Neural cell (in vitro differentiated cells): ENCODE measurements at regions not wholly inside any gene's neighbourhood (a gene's known extent, or its start where the extent isn't known, plus 50 kb on each side); places are given as distances from the start of the nearest gene placed in this dataset.

Source experiments
- H2AFZ ChIP-seq: fragments of 200-600, 300-800 bp; sonication (generic), shearing (Covaris generic); 2 replicates; pipeline ENCODE4 v1.6.0; 2014; ENCODE audit warnings: low read depth, mild to moderate bottlenecking, antibody characterized with exemption, low read length, moderate library complexity
- H3F3A ChIP-seq: fragments of 200-600 bp; shearing (Covaris generic); 2 replicates; pipeline ENCODE4 v1.6.1; 2016; ENCODE audit warnings: mild to moderate bottlenecking, moderate library complexity, mixed read lengths, antibody characterized with exemption, low read length; ENCODE audit not compliant: insufficient read depth, poor library complexity, severe bottlenecking
- H3K27ac ChIP-seq: fragments of 200-600, 300-800 bp; sonication (generic), shearing (Covaris generic); 2 replicates; pipeline ENCODE4 v1.5.1; 2014; ENCODE audit warnings: mild to moderate bottlenecking, low read length, moderate library complexity
- H3K27me3 ChIP-seq: fragments of 300-800, 200-600 bp; sonication (generic), shearing (Covaris generic); 2 replicates; pipeline ENCODE4 v1.6.0; 2014; ENCODE audit warnings: mild to moderate bottlenecking, low read depth, low read length, moderate library complexity; ENCODE audit not compliant: insufficient read depth
- H3K36me3 ChIP-seq: fragments of 300-800, 200-600 bp; sonication (generic), shearing (Covaris generic); 2 replicates; pipeline ENCODE4 v1.5.1; 2014; ENCODE audit warnings: mild to moderate bottlenecking, antibody characterized with exemption, low read length, moderate library complexity; ENCODE audit not compliant: insufficient read depth
- H3K4me2 ChIP-seq: fragments of 300-800, 200-600 bp; sonication (generic), shearing (Covaris generic); 2 replicates; pipeline ENCODE4 v1.6.0; 2014; ENCODE audit warnings: mild to moderate bottlenecking, low read length
- H3K4me3 ChIP-seq: fragments of 300-800, 200-600 bp; sonication (generic), shearing (Covaris generic); 2 replicates; pipeline ENCODE4 v1.5.1; 2014; ENCODE audit warnings: mild to moderate bottlenecking, low read length, moderate library complexity
- H3K79me2 ChIP-seq: fragments of 200-600 bp; shearing (Covaris generic); replicated peaks from 2 replicates; pipeline ENCODE4 v1.6.0; 2014; ENCODE audit warnings: mild to moderate bottlenecking, low read length, moderate library complexity; ENCODE audit not compliant: insufficient read depth
- H3K9ac ChIP-seq: fragments of 300-800, 200-600 bp; sonication (generic), shearing (Covaris generic); 2 replicates; pipeline ENCODE4 v1.6.1; 2016; ENCODE audit warnings: mild to moderate bottlenecking, low read length, mixed read lengths
- H3K9me2 ChIP-seq: fragments of 200-600 bp; shearing (Covaris generic); 2 replicates; pipeline ENCODE4 v1.6.1; 2016; ENCODE audit warnings: mild to moderate bottlenecking, low read length, mixed read lengths; ENCODE audit not compliant: insufficient read depth
- H3K9me3 ChIP-seq: fragments of 200-600, 300-800 bp; sonication (generic), shearing (Covaris generic); 2 replicates; pipeline ENCODE4 v1.6.1; 2016; ENCODE audit warnings: mild to moderate bottlenecking, mixed run types, low read length, moderate library complexity, mixed read lengths
- H4K20me1 ChIP-seq: fragments of 200-600 bp; shearing (Covaris generic); 2 replicates; pipeline ENCODE4 v1.6.1; 2016; ENCODE audit warnings: mild to moderate bottlenecking, mixed run types; ENCODE audit not compliant: insufficient read depth
- EP300 ChIP-seq: fragments of 450-650 bp; conservative IDR thresholded peaks from 2 replicates; pipeline ENCODE4 v1.6.1; 2014; ENCODE audit warnings: antibody characterized with exemption, mild to moderate bottlenecking, moderate library complexity; ENCODE audit not compliant: poor library complexity, severe bottlenecking
- EZH2 ChIP-seq: fragments of 200-600, 300-800 bp; shearing (Covaris generic), sonication (generic); IDR thresholded peaks from 2 replicates; pipeline ENCODE4 v1.6.1; 2014; ENCODE audit warnings: antibody characterized with exemption, low read length, borderline replicate concordance, mild to moderate bottlenecking; ENCODE audit not compliant: insufficient read depth, poor library complexity, severe bottlenecking
- MXI1 ChIP-seq: fragments of 450-650 bp; conservative IDR thresholded peaks from 2 replicates; pipeline ENCODE4 v1.6.1; 2014; ENCODE audit warnings: antibody characterized with exemption, mild to moderate bottlenecking; ENCODE audit not compliant: poor library complexity, severe bottlenecking
- POLR2AphosphoS5 ChIP-seq: IDR thresholded peaks from 2 replicates; pipeline ENCODE4 v1.6.1; 2012
- RAD21 ChIP-seq: fragments of 450-650 bp; conservative IDR thresholded peaks from 2 replicates; pipeline ENCODE4 v1.6.1; 2014; ENCODE audit warnings: antibody characterized with exemption, mild to moderate bottlenecking, moderate library complexity
- SMC3 ChIP-seq: fragments of 450-650 bp; conservative IDR thresholded peaks from 2 replicates; pipeline ENCODE4 v1.6.1; 2014; ENCODE audit warnings: antibody characterized with exemption, mild to moderate bottlenecking, moderate library complexity; ENCODE audit not compliant: poor library complexity
- TAF1 ChIP-seq: IDR thresholded peaks from 2 replicates; pipeline ENCODE4 v1.6.1; 2012; ENCODE audit warnings: low read depth
- TF ChIP-seq, protein P1 (sequence below): fragments of 450-650 bp; IDR thresholded peaks from 2 replicates; pipeline ENCODE4 v1.5.1; 2014; ENCODE audit warnings: antibody characterized with exemption, mild to moderate bottlenecking, moderate library complexity; ENCODE audit not compliant: poor library complexity, severe bottlenecking
- TF ChIP-seq, protein P2 (sequence below): IDR thresholded peaks from 2 replicates; pipeline ENCODE4 v1.6.1; 2012; ENCODE audit warnings: borderline replicate concordance

DNA sequence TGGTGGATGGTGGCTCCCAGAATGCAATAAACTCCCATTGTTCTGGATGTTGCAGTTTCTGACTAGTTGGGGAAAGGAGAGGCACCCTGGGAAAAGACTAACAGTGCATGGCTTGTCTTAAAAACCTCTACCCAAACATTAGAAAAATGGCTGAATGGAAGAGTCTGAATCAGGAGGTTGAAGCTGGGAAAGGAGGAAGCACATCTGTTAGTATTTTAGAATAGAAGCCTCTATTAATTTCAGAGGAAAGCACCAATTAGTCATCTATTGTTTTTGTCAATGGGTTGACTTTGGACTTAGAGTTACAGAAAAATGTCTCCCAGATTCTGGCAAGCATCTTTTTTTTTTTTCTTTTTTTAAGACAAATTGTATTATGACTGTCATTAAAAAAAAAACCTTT lies 56.1 kb upstream of the ELMO1 start:
- no peak overlapping the region for H3K4me3 ChIP-seq
- H3K9ac ChIP-seq = no peak overlapping the region
- no peaks in the 10 kb centered on the region for H3K27me3 ChIP-seq
- H3K4me2 ChIP-seq = no peak overlapping the region
- H3K79me2 ChIP-seq = no peaks in the 10 kb centered on the region
- no peaks in the 10 kb centered on the region for H3K36me3 ChIP-seq
- no peak for TF ChIP-seq MXI1
- no peak for TF ChIP-seq SMC3
- TF ChIP-seq, protein P1, sequence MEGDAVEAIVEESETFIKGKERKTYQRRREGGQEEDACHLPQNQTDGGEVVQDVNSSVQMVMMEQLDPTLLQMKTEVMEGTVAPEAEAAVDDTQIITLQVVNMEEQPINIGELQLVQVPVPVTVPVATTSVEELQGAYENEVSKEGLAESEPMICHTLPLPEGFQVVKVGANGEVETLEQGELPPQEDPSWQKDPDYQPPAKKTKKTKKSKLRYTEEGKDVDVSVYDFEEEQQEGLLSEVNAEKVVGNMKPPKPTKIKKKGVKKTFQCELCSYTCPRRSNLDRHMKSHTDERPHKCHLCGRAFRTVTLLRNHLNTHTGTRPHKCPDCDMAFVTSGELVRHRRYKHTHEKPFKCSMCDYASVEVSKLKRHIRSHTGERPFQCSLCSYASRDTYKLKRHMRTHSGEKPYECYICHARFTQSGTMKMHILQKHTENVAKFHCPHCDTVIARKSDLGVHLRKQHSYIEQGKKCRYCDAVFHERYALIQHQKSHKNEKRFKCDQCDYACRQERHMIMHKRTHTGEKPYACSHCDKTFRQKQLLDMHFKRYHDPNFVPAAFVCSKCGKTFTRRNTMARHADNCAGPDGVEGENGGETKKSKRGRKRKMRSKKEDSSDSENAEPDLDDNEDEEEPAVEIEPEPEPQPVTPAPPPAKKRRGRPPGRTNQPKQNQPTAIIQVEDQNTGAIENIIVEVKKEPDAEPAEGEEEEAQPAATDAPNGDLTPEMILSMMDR = no peak
- no peak for TF ChIP-seq POLR2AphosphoS5
- no peak for TF ChIP-seq EZH2
- TF ChIP-seq, protein P2, sequence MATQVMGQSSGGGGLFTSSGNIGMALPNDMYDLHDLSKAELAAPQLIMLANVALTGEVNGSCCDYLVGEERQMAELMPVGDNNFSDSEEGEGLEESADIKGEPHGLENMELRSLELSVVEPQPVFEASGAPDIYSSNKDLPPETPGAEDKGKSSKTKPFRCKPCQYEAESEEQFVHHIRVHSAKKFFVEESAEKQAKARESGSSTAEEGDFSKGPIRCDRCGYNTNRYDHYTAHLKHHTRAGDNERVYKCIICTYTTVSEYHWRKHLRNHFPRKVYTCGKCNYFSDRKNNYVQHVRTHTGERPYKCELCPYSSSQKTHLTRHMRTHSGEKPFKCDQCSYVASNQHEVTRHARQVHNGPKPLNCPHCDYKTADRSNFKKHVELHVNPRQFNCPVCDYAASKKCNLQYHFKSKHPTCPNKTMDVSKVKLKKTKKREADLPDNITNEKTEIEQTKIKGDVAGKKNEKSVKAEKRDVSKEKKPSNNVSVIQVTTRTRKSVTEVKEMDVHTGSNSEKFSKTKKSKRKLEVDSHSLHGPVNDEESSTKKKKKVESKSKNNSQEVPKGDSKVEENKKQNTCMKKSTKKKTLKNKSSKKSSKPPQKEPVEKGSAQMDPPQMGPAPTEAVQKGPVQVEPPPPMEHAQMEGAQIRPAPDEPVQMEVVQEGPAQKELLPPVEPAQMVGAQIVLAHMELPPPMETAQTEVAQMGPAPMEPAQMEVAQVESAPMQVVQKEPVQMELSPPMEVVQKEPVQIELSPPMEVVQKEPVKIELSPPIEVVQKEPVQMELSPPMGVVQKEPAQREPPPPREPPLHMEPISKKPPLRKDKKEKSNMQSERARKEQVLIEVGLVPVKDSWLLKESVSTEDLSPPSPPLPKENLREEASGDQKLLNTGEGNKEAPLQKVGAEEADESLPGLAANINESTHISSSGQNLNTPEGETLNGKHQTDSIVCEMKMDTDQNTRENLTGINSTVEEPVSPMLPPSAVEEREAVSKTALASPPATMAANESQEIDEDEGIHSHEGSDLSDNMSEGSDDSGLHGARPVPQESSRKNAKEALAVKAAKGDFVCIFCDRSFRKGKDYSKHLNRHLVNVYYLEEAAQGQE = no peak
- H3F3A ChIP-seq = no peaks in the 10 kb centered on the region
- no peak overlapping the region for H2AFZ ChIP-seq
- no peaks in the 10 kb centered on the region for H3K9me2 ChIP-seq
- no peak overlapping the region for H3K27ac ChIP-seq
- H3K9me3 ChIP-seq = no peaks in the 10 kb centered on the region
- H4K20me1 ChIP-seq = no peaks in the 10 kb centered on the region

DNA sequence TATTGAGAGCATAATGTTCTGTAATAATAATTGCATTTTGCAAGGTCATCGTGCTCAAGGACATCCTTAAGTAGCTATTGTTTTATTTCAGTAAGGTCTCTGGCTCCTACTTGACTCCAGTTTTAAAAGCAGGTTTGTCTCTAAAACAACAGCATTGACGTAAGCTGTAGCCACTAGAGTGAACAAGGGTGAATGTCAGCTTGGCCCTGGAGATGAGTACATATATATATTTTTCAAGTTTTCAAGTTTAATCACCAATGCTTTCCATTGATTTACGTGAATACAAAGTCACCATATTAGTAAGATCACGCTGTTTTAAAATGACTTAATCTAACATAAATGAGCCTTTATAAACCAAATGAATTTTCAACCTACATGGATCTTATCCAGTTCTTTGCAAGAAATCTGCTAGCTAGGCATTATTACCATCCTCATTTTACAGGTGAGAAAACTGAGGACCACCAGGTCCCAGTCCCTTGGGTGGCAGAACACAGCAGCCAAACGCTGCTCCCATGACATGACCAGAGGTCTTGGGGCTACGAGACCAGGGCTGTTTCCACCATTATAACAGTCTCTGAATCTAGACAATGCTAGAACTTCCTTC lies 57.2 kb upstream of the ELMO1 start:
- Histone ChIP-seq H3K4me2 (no peak overlapping the region), H3K36me3 (no peaks in the 10 kb centered on the region), H3K27me3 (no peaks in the 10 kb centered on the region), H3K4me3 (no peak overlapping the region), H3K9me3 (no peaks in the 10 kb centered on the region), H3K9me2 (no peaks in the 10 kb centered on the region), H4K20me1 (no peaks in the 10 kb centered on the region), H3K9ac (no peak overlapping the region), H3K27ac (no peak overlapping the region), H3F3A (no peaks in the 10 kb centered on the region), H3K79me2 (no peaks in the 10 kb centered on the region), H2AFZ (no peak overlapping the region)
- TF ChIP-seq, protein P1 = no peak
- TF ChIP-seq POLR2AphosphoS5 = no peak
- no peak for TF ChIP-seq EZH2
- no peak for TF ChIP-seq RAD21
- no peak for TF ChIP-seq EP300
- TF ChIP-seq MXI1 = no peak
- TF ChIP-seq, protein P2 = no peak
- no peak for TF ChIP-seq SMC3
- no peak for TF ChIP-seq TAF1
